Esophagus (tissue), 2 donors: ENCODE measurements at regions not wholly inside any gene's neighbourhood (a gene's known extent, or its start where the extent isn't known, plus 50 kb on each side); places are given as distances from the start of the nearest gene placed in this dataset.
"Not testable (repeated sequence)": the region's sequence is repeated elsewhere in the genome, so short reads cannot be mapped to it uniquely, and the experiment has no call there.

Source experiments
- H3K27ac ChIP-seq, 2 donors: one replicate each; pipeline ENCODE4 v1.5.1; 2013; ENCODE audit warnings: low read depth in 2 of 2, mild to moderate bottlenecking in 2 of 2, inconsistent platforms in 1 of 2, low read length in 1 of 2, moderate library complexity in 1 of 2
- H3K27me3 ChIP-seq, 2 donors: one replicate each; pipeline ENCODE4 v1.6.1; 2013; ENCODE audit warnings: low read length in 2 of 2, control low read depth in 1 of 2, mild to moderate bottlenecking in 1 of 2; ENCODE audit not compliant: insufficient read depth in 2 of 2, control insufficient read depth in 1 of 2
- H3K36me3 ChIP-seq, 2 donors: one replicate each; pipeline ENCODE4 v1.6.1; 2013; ENCODE audit warnings: low read length in 1 of 2; ENCODE audit not compliant: control insufficient read depth in 2 of 2, insufficient read depth in 2 of 2
- H3K4me1 ChIP-seq, 2 donors: one replicate each; pipeline ENCODE4 v1.6.1; 2013; ENCODE audit warnings: low read length in 1 of 2; ENCODE audit not compliant: control insufficient read depth in 2 of 2, insufficient read depth in 2 of 2
- H3K4me3 ChIP-seq, 2 donors: one replicate each; pipeline ENCODE4 v1.5.1; 2013; ENCODE audit warnings: low read length in 2 of 2, mild to moderate bottlenecking in 2 of 2, low read depth in 1 of 2, moderate library complexity in 1 of 2
- H3K9me3 ChIP-seq, 2 donors: one replicate each; pipeline ENCODE4 v1.6.1; 2013; ENCODE audit warnings: mild to moderate bottlenecking in 2 of 2, low read depth in 1 of 2, low read length in 1 of 2, moderate library complexity in 1 of 2; ENCODE audit not compliant: control insufficient read depth in 2 of 2, insufficient read depth in 1 of 2
- WGBS, 2 donors: extraction: QIAGEN DNeasy Blood & Tissue Kit; methylation state at CpG; one replicate each; pipeline ENCODE4 v1.1.7; 2013; 5-methylcytosine and 5-hydroxymethylcytosine counted together
- donor health status: healthy with polysubstance abuse.
- donor health status: Bipolar disorder and iron deficiency.

DNA sequence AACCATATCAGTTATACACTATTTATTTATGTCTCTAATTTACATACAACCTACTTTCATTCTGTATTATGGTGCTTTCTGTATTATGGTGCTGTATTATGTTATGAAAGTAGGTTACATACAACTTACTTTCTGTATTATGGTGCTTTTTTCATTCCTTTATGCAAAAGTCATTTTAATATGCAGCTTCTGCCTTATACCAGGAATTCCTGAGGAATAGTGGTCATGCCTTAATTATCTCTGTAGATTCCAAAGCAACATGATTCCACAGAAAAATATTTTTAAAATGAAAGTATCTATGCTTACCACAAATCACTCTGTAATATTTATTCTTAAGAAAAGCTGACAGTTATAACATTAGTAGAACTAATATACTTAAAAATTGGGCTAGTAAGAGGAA is 922.0 kb upstream of the NRXN1 start:
- Histone ChIP-seq H3K36me3 (no peaks in the 10 kb centered on the region), H3K4me1 (no peaks in the 10 kb centered on the region), H3K27me3 (no peaks in the 10 kb centered on the region), H3K27ac (no peak overlapping the region), H3K9me3 (peaks cover 4% of the 10 kb centered on the region in 2 donors), H3K4me3 (no peak overlapping the region)

- no peak overlapping the region for H3K4me3 ChIP-seq
- H3K4me1 ChIP-seq, result no peaks in the 10 kb centered on the region
- H3K36me3 ChIP-seq, result no peaks in the 10 kb centered on the region
- H3K27me3 ChIP-seq, result no peaks in the 10 kb centered on the region
- no peak overlapping the region for H3K27ac ChIP-seq
- peaks cover 3 to 6% of the 10 kb centered on the region in 2 donors for H3K9me3 ChIP-seq
Measured at GRCh38 chr2:51921076-51921475, 889.1 kb upstream of the NRXN1 start.

- Histone ChIP-seq H3K9me3 (peaks cover 0 to 4% of the 10 kb centered on the region in 2 donors), H3K4me3 (no peak overlapping the region)
- 73 to 77% methylated on average over 6 of the region's 6 CpGs for WGBS, 2 donors
Measured at GRCh38 chr2:51920509-51920908, 888.6 kb upstream of the NRXN1 start.

DNA sequence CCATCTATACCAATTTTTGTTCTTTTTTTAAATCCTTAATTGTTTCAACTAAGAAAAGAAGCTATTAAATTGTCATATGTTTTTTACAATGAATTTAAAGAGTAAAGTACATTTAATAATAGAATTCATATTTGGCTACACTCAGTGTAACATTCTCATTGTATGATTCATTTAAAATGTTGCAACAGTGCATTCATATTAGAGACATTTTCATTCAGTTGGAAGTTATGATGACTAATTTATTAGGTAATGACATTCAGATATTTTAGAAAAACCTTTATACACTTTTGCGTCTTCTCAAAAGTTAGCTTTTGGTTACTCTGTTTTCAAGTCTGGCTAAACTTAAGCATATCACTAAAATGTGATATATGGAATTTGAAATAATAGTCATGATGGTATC is 887.5 kb upstream of the NRXN1 start:
- WGBS, 2 donors, result 80 to 91% methylated on average over 1 of the region's 1 CpG
- Histone ChIP-seq H3K36me3 (no peaks in the 10 kb centered on the region), H3K9me3 (peaks cover 0 to 4% of the 10 kb centered on the region in 2 donors), H3K27me3 (no peaks in the 10 kb centered on the region), H3K4me1 (no peaks in the 10 kb centered on the region), H3K4me3 (no peak overlapping the region), H3K27ac (no peak overlapping the region)

More at GRCh38 chr2:51920509-51920908, 888.6 kb upstream of the NRXN1 start:
- Histone ChIP-seq H3K27me3 (no peaks in the 10 kb centered on the region), H3K36me3 (no peaks in the 10 kb centered on the region), H3K4me1 (no peaks in the 10 kb centered on the region), H3K27ac (no peak overlapping the region)

GRCh38 chr2:51918113-51918512 is 886.2 kb upstream of the NRXN1 start:
- Histone ChIP-seq H3K27ac (no peak overlapping the region), H3K4me1 (no peaks in the 10 kb centered on the region), H3K4me3 (no peak overlapping the region), H3K9me3 (no peaks in the 10 kb centered on the region), H3K27me3 (no peaks in the 10 kb centered on the region), H3K36me3 (no peaks in the 10 kb centered on the region)
- WGBS, 2 donors, result 72 to 74% methylated on average over 3 of the region's 3 CpGs

- no peaks in the 10 kb centered on the region for H3K9me3 ChIP-seq
- H3K27ac ChIP-seq, result no peak overlapping the region
- H3K4me3 ChIP-seq, result no peak overlapping the region
- H3K4me1 ChIP-seq, result no peaks in the 10 kb centered on the region
- H3K27me3 ChIP-seq, result no peaks in the 10 kb centered on the region
- 36 to 42% methylated on average over 1 of the region's 1 CpG for WGBS, 2 donors
- H3K36me3 ChIP-seq, result no peaks in the 10 kb centered on the region
Measured at GRCh38 chr2:51903728-51904127, 871.8 kb upstream of the NRXN1 start.

GRCh38 chr2:51899643-51900042 is 867.7 kb upstream of the NRXN1 start:
- Histone ChIP-seq H3K4me1 (no peaks in the 10 kb centered on the region), H3K36me3 (no peaks in the 10 kb centered on the region), H3K9me3 (no peaks in the 10 kb centered on the region)

DNA sequence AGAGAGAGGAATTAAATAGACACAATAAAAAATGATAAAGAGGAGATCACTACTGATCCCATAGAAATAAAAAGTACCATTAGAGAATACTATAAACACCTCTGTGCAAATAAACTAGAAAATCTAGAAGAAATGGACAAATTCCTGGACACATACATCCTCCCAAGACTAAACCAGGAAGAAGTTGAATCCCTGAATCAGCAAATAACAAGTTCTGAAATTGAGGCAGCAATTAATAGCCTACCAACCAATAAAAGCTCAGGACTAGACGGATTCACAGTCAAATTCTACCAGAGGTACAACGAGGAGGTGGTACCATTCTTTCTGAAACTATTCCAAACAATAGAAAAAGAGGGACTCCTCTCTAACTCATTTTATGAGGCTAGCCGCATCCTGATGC is 862.7 kb upstream of the NRXN1 start:
- not testable (repeated sequence) for H3K36me3 ChIP-seq, H3K27ac ChIP-seq, H3K9me3 ChIP-seq, H3K4me3 ChIP-seq, H3K27me3 ChIP-seq, H3K4me1 ChIP-seq
- 77 to 81% methylated on average over 3 of the region's 3 CpGs for WGBS, 2 donors

More at GRCh38 chr2:51899643-51900042, 867.7 kb upstream of the NRXN1 start:
- no peaks in the 10 kb centered on the region for H3K27me3 ChIP-seq
- H3K27ac ChIP-seq, result no peak overlapping the region
- no peak overlapping the region for H3K4me3 ChIP-seq

- Histone ChIP-seq H3K27me3 (no peaks in the 10 kb centered on the region), H3K9me3 (peaks cover 4 to 6% of the 10 kb centered on the region in 2 donors), H3K27ac (no peak overlapping the region), H3K4me3 (no peak overlapping the region), H3K4me1 (no peaks in the 10 kb centered on the region), H3K36me3 (no peaks in the 10 kb centered on the region)
- 53 to 56% methylated on average over 1 of the region's 1 CpG for WGBS, 2 donors
Measured at GRCh38 chr2:51888120-51888519, 856.2 kb upstream of the NRXN1 start.

DNA sequence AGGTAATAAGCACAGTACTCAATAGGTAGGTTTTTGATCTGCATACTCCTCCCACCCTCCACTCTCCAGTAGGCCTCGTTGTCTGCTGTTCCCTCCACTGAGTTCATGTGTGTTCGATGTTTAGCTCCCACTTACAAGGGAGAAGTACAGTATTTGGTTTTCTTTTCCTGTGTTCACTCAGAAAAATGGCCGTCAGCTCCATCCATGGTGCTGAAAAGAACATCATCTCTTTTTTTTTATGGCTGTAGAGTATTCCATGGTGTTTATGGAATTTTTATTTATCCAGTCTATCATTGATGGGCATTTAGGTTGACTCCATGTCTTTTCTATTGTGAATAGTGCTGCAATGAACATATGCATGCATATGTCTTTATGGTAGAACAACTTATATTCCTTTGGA is 849.7 kb upstream of the NRXN1 start:
- 79 to 83% methylated on average over 3 of the region's 3 CpGs for WGBS, 2 donors

More for the DNA sequence above, 849.7 kb upstream of the NRXN1 start:
- Histone ChIP-seq H3K9me3 (peaks cover 2% of the 10 kb centered on the region in 2 donors), H3K27me3 (no peaks in the 10 kb centered on the region), H3K4me3 (no peak overlapping the region), H3K36me3 (no peaks in the 10 kb centered on the region), H3K4me1 (no peaks in the 10 kb centered on the region), H3K27ac (no peak overlapping the region)
